GM12873 (cell line): ENCODE measurements at regions not wholly inside any gene's neighbourhood (a gene's known extent, or its start where the extent isn't known, plus 50 kb on each side); places are given as distances from the start of the nearest gene placed in this dataset.

ENCODE experiments used
- CTCF ChIP-seq: IDR thresholded peaks from 2 replicates; pipeline ENCODE4 v1.5.1; 2012; ENCODE audit warnings: low read depth, mild to moderate bottlenecking, moderate library complexity, low read length, control low read depth; ENCODE audit not compliant: insufficient read depth; ENCODE audit errors: missing control alignments

GRCh38 chr20:48530957-48531356 is 296.8 kb downstream of the PREX1 start:
- TF ChIP-seq CTCF: no peak

GRCh38 chr20:48528346-48528745 is 299.5 kb downstream of the PREX1 start:
- TF ChIP-seq CTCF: no peak

- TF ChIP-seq CTCF: no peak
Observed at GRCh38 chr20:48527771-48528170, 300.0 kb downstream of the PREX1 start.

DNA sequence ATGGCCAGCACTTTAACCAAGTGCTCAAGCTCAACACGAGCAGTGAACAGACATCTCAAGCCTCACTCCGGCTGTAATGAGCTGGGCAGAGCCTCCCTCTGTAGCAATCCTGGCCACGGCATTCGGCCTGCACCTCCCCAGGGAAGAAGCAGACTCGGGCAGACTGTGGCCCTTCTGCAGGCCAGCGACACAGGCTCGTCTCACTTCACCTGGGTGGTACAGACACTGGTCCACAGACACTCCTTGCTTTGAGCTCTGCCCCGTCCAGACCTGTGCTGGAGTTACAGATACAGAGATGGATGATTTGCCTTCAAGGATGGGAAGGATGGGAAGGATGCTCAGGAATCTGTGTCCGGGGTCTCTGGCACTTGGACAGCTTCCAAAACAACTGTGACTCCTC is 300.9 kb downstream of the PREX1 start:
- no peak for TF ChIP-seq CTCF

- TF ChIP-seq CTCF: no peak
Observed at GRCh38 chr20:48525400-48525799, 302.4 kb downstream of the PREX1 start.

DNA sequence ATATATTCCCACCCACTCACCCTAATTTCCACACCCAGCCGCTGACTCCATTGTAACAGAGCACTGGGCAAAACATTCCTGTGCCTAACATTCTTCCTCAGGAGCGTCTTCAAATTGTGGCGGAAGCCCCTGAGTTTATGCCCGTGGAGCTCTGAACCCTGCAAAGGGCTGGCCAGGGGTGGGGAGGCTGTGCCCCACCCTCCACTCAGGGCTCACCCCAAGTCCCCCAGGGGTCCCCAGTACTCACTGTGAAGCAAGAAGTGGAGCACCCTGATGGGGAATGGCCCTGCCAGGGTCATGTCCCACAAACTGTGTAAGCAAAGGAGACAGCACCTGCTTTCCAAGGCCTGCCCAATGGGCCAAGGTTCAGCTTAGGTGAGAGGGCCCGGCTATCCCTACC is 303.2 kb downstream of the PREX1 start:
- TF ChIP-seq CTCF: no peak

DNA sequence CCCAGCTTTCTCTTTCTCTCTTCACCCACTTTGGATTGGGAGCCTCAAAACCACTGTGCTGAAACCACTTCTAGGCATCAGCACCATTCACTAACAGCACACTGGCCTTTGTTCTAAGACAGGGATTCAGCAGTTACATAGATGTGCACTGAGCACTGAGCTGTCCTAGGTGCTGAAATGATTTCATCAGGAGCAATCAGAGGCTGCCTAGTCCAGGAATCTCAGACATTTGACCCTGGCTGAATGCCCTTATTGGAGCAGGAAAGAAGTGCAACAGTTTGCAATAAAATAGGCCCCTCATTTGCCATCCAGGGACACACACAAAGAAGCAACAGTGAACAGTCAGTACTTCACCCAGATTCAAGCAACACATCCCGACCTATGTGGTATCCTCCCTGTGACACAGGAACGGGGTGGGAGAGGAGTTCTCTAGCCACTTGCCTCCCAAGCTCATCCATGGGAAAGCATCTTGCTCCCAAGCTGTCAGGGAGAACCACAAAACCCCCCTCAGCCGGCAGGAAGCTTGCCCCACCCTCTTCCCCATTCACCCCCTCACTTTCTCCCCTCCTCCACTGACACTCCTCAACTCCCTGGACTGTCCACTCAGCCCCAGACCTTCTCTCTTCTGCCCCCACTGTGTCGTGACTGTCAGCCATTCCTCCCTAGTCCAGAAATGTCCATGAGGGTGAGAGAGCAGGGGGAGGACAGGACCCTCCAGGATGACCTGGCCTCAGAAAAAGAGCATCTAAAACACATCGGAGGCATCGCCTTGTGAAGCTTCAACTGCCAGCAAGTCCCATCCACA is 304.4 kb downstream of the PREX1 start:
- no peak for TF ChIP-seq CTCF
